ENCODE measurements at regions not wholly inside any gene's neighbourhood (a gene's known extent, or its start where the extent isn't known, plus 50 kb on each side); places are given as distances from the start of the nearest gene placed in this dataset.

GRCh38 chr3:73296859-73297258 is 235.4 kb downstream of the EBLN2 start:
- TF ChIP-seq CTCF (IDR thresholded peaks at IDR 0.05; ENCODE audit: low read depth, low read length) = no peak
- TF ChIP-seq MYC (IDR thresholded peaks at IDR 0.05; ENCODE audit: low read depth, low read length) = no peak
- TF ChIP-seq MAX (IDR thresholded peaks at IDR 0.05; ENCODE audit: low read depth, low read length) = no peak
- TF ChIP-seq POLR2A (IDR thresholded peaks at IDR 0.05; ENCODE audit: extremely low read depth, insufficient read length) = no peak

All from NB4 (cell line).